ENCODE measurements at regions not wholly inside any gene's neighbourhood (a gene's known extent, or its start where the extent isn't known, plus 50 kb on each side); places are given as distances from the start of the nearest gene placed in this dataset.

GRCh38 chr12:28096649-28097048 lies 93.6 kb upstream of the CCDC91 start:
- TF ChIP-seq POLR2A (IDR thresholded peaks at IDR 0.05; ENCODE audit: low read length), result no peak
- TF ChIP-seq GATA1 (IDR thresholded peaks at IDR 0.05; ENCODE audit: low read depth, low read length), result no peak

Measured in erythroblast (primary cell).